Osteocyte (in vitro differentiated cells): ENCODE measurements at regions not wholly inside any gene's neighbourhood (a gene's known extent, or its start where the extent isn't known, plus 50 kb on each side); places are given as distances from the start of the nearest gene placed in this dataset.

Experiments used
- DNase-seq: peaks from one replicate; pipeline ENCODE4 v3.0.0; 2021; ENCODE audit warnings: mixed read lengths; ENCODE audit not compliant: unreplicated experiment; ENCODE audit errors: extremely low spot score
- H3K27ac Mint-ChIP-seq: one replicate; pipeline ENCODE4 v1.8.0; 2021; ENCODE audit warnings: mild to moderate bottlenecking, mixed read lengths; ENCODE audit not compliant: unreplicated experiment
- H3K27me3 Mint-ChIP-seq: one replicate; pipeline ENCODE4 v1.8.0; 2021; ENCODE audit warnings: mixed read lengths; ENCODE audit not compliant: unreplicated experiment
- H3K36me3 Mint-ChIP-seq: one replicate; pipeline ENCODE4 v1.8.0; 2021; ENCODE audit warnings: mixed read lengths; ENCODE audit not compliant: unreplicated experiment
- H3K4me1 Mint-ChIP-seq: one replicate; pipeline ENCODE4 v1.8.0; 2021; ENCODE audit warnings: mixed read lengths; ENCODE audit not compliant: unreplicated experiment
- H3K4me3 Mint-ChIP-seq: one replicate; pipeline ENCODE4 v1.8.0; 2021; ENCODE audit warnings: mild to moderate bottlenecking, moderate library complexity, mixed read lengths; ENCODE audit not compliant: unreplicated experiment
- H3K9me3 Mint-ChIP-seq: one replicate; pipeline ENCODE4 v1.8.0; 2021; ENCODE audit warnings: mixed read lengths; ENCODE audit not compliant: unreplicated experiment
- CTCF ChIP-seq: fragments of 200-600 bp; sonication (generic); IDR thresholded peaks from 2 replicates; pipeline ENCODE4 v1.5.0; 2021; ENCODE audit warnings: antibody characterized with exemption, mild to moderate bottlenecking, moderate library complexity

GRCh38 chr11:43575913-43576310 lies 104.6 kb upstream of the HSD17B12 start:
- peak; percentile 34 for DNase-seq
- Mint-ChIP-seq H3K27me3 (peaks cover 92% of the 10 kb centered on the region), H3K4me3 (peak overlapping the region; percentile 63), H3K36me3 (no peaks in the 10 kb centered on the region), H3K9me3 (no peaks in the 10 kb centered on the region), H3K27ac (no peak overlapping the region), H3K4me1 (peaks cover 42% of the 10 kb centered on the region)
- TF ChIP-seq CTCF = no peak

DNA sequence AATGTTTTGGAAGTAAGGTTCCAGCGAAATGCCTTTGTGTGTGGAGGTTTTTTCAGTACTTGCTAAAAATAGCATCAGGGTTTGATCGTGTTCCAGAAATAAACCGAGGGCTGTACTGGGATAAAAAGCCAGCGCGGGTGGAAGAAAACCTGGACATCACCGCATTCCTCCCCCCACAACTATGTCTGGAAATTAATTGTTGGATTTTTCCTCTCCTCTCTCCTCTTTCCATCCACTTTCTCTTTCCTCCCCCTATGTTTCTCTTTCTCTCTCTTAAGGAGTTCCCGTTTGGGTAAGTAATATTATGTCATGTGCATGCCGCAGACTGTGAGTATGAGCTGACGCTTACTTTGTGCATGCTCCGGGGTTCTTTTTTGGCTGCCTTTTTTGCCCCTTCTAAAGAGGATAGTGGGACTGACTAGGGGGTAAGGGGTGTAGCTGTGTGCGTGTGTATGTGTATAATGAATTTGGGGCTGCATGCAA lies 104.2 kb upstream of the HSD17B12 start:
- H3K4me3 Mint-ChIP-seq = peak overlapping the region; percentile 54
- H3K9me3 Mint-ChIP-seq = no peaks in the 10 kb centered on the region
- no peak overlapping the region for H3K27ac Mint-ChIP-seq
- no peak for TF ChIP-seq CTCF
- no peaks in the 10 kb centered on the region for H3K36me3 Mint-ChIP-seq
- no peak for DNase-seq
- peaks cover 45% of the 10 kb centered on the region for H3K4me1 Mint-ChIP-seq
- peaks cover 94% of the 10 kb centered on the region for H3K27me3 Mint-ChIP-seq

- peak; percentile 83 for DNase-seq
- Mint-ChIP-seq H3K27me3 (peaks cover 94% of the 10 kb centered on the region), H3K9me3 (no peaks in the 10 kb centered on the region), H3K36me3 (no peaks in the 10 kb centered on the region), H3K27ac (no peak overlapping the region), H3K4me3 (peak overlapping the region; percentile 29), H3K4me1 (peaks cover 50% of the 10 kb centered on the region)
- peak; percentile 41 for TF ChIP-seq CTCF
Measured at GRCh38 chr11:43576803-43577521, 103.6 kb upstream of the HSD17B12 start.

GRCh38 chr11:43577566-43578264 lies 102.8 kb upstream of the HSD17B12 start:
- TF ChIP-seq CTCF = no peak
- H3K4me1 Mint-ChIP-seq = peaks cover 50% of the 10 kb centered on the region
- H3K4me3 Mint-ChIP-seq = no peak overlapping the region
- H3K9me3 Mint-ChIP-seq = no peaks in the 10 kb centered on the region
- no peak overlapping the region for H3K27ac Mint-ChIP-seq
- H3K27me3 Mint-ChIP-seq = peaks cover 95% of the 10 kb centered on the region
- peak; percentile 44 for DNase-seq
- H3K36me3 Mint-ChIP-seq = no peaks in the 10 kb centered on the region
